NT2/D1 (cell line): ENCODE measurements at regions not wholly inside any gene's neighbourhood (a gene's known extent, or its start where the extent isn't known, plus 50 kb on each side); places are given as distances from the start of the nearest gene placed in this dataset.
"Not testable (repeated sequence)": the region's sequence is repeated elsewhere in the genome, so short reads cannot be mapped to it uniquely, and the experiment has no call there.

Experiments
- DNase-seq: peaks from one replicate; pipeline ENCODE4 v3.0.0-alpha.2; 2011; ENCODE audit warnings: low read depth, low spot score
- H3K27me3 ChIP-seq: 2 replicates; pipeline ENCODE4 v1.6.0; 2011; ENCODE audit warnings: mild to moderate bottlenecking; ENCODE audit not compliant: insufficient read length, insufficient read depth
- H3K36me3 ChIP-seq: 2 replicates; pipeline ENCODE4 v1.6.1; 2011; ENCODE audit warnings: mild to moderate bottlenecking, low read length, mixed read lengths; ENCODE audit not compliant: insufficient read depth, insufficient read length
- H3K4me1 ChIP-seq: 2 replicates; pipeline ENCODE4 v1.5.1; 2011; ENCODE audit not compliant: insufficient read depth, insufficient read length
- H3K4me3 ChIP-seq: 2 replicates; pipeline ENCODE4 v1.5.1; 2011; ENCODE audit warnings: low read depth; ENCODE audit not compliant: insufficient read length
- H3K9ac ChIP-seq: 2 replicates; pipeline ENCODE4 v1.6.0; 2011; ENCODE audit warnings: low read depth; ENCODE audit not compliant: insufficient read length
- H3K9me3 ChIP-seq: 2 replicates; pipeline ENCODE4 v1.5.1; 2011; ENCODE audit warnings: mild to moderate bottlenecking, low read length; ENCODE audit not compliant: insufficient read depth
- SUZ12 ChIP-seq: IDR thresholded peaks from 2 replicates; pipeline ENCODE4 v1.6.1; 2011; ENCODE audit not compliant: insufficient read length, insufficient read depth; ENCODE audit errors: extremely low read depth
- YY1 ChIP-seq: IDR thresholded peaks from 2 replicates; pipeline ENCODE4 v1.6.1; 2011; ENCODE audit not compliant: insufficient read length, insufficient read depth
- ZNF274 ChIP-seq: IDR thresholded peaks from 2 replicates; pipeline ENCODE4 v1.6.1; 2011; ENCODE audit warnings: mild to moderate bottlenecking, low read depth, low read length

- no peaks in the 10 kb centered on the region for H3K27me3 ChIP-seq
- TF ChIP-seq YY1 (no peak), ZNF274 (no peak), SUZ12 (no peak)
- no peaks in the 10 kb centered on the region for H3K4me1 ChIP-seq
- no peaks in the 10 kb centered on the region for H3K9me3 ChIP-seq
- DNase-seq = no peak
- H3K4me3 ChIP-seq = no peak overlapping the region
- no peak overlapping the region for H3K9ac ChIP-seq
- no peaks in the 10 kb centered on the region for H3K36me3 ChIP-seq
Observed at GRCh38 chrX:34275699-34276098, 143.6 kb upstream of the FAM47A start.

DNA sequence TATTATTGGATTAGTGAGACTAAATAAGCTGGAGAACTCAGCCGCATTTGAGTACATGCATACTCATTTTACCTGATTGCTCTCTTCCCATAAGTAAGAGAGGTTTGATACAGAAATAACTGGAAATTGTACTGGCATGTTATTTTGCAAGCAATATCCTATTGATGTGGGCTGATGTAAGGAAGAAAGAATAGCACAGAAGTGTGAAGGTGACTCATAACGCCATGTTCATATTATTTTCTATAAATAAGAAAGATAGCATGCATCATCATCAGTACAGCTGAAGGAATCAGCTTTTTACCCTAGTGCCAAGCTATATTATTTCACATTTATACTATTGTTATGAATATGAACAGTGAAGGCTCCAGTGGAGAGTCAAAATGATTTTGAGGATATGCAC, 138.3 kb upstream of the FAM47A start:
- no peaks in the 10 kb centered on the region for H3K27me3 ChIP-seq
- TF ChIP-seq YY1 (no peak), SUZ12 (no peak), ZNF274 (no peak)
- no peak for DNase-seq
- no peaks in the 10 kb centered on the region for H3K4me1 ChIP-seq
- H3K9me3 ChIP-seq = no peaks in the 10 kb centered on the region
- H3K36me3 ChIP-seq = no peaks in the 10 kb centered on the region
- no peak overlapping the region for H3K4me3 ChIP-seq
- no peak overlapping the region for H3K9ac ChIP-seq

DNA sequence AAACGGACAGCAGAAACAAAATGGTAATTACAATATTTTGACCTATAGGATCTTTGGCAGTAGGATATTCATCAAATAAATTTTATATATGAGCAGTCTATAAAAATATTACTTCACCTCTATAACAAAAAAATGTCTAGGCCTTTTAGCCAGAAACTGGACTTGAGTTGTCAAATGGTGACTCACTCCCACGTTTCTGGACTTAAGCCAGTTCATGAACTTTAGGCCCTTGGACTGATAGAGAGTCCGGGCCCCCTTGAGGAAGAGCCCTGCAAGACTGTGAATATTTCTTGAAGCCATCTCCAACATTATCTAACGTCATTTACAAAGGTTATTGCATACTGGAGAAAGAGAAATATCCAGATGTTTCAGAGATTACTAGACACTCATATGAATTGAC, 106.8 kb upstream of the FAM47A start:
- Histone ChIP-seq H3K27me3 (no peaks in the 10 kb centered on the region), H3K9ac (no peak overlapping the region), H3K36me3 (no peaks in the 10 kb centered on the region), H3K9me3 (no peaks in the 10 kb centered on the region), H3K4me3 (no peak overlapping the region), H3K4me1 (no peaks in the 10 kb centered on the region)
- no peak for TF ChIP-seq ZNF274
- TF ChIP-seq SUZ12 = no peak
- TF ChIP-seq YY1 = no peak
- DNase-seq = no peak

DNA sequence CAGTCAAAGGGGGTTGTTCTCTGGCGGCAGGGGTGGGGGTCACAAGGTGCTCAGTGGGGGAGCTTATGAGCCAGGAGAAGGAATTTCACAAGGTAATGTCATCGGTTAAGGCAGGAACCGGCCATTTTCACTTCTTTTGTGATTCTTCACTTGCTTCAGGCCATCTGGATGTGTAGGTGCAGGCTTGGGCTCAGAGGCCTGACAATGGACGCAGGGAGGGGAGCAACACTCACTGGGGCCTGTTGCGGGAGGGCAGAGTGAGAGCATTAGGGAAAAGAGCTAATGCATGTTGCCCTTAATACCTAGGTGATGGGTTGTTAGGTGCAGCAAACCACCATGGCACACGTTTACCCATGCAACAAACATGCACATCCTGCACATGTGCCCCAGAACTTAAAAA, 98.0 kb upstream of the FAM47A start:
- DNase-seq, H3K9me3 ChIP-seq, H3K4me3 ChIP-seq, H3K36me3 ChIP-seq, H3K4me1 ChIP-seq, H3K27me3 ChIP-seq, H3K9ac ChIP-seq: not testable (repeated sequence)

DNA sequence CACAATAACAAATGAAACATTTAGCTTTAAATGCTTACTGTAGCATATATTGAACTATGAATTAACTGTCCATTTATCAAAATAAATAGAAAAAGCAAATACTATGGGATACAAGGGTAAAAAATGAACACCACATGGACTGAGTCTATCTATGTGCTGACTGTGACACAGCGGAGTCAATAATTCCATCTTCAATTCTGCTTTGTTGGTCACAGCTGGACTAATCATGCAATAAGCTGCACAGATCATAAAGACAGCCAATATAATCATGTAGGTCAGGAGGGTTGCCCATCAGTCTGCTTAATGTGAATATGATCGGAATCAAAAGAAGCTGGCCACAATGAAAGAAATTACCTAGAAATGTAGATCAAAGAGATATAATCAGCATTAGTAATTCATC, 95.7 kb upstream of the FAM47A start:
- TF ChIP-seq YY1 = no peak
- no peak for TF ChIP-seq SUZ12
- no peak for TF ChIP-seq ZNF274
- Histone ChIP-seq H3K36me3 (no peaks in the 10 kb centered on the region), H3K9me3 (no peaks in the 10 kb centered on the region; the same call in 1 of the 2 replicates), H3K4me3 (no peak overlapping the region), H3K4me1 (no peaks in the 10 kb centered on the region), H3K9ac (no peak overlapping the region), H3K27me3 (no peaks in the 10 kb centered on the region)
- no peak for DNase-seq

- Histone ChIP-seq H3K9ac (no peak overlapping the region), H3K9me3 (no peaks in the 10 kb centered on the region; the same call in 1 of the 2 replicates), H3K4me1 (no peaks in the 10 kb centered on the region), H3K4me3 (no peak overlapping the region), H3K36me3 (no peaks in the 10 kb centered on the region), H3K27me3 (no peaks in the 10 kb centered on the region)
- no peak for DNase-seq
- TF ChIP-seq ZNF274 = no peak
- TF ChIP-seq YY1 = no peak
- TF ChIP-seq SUZ12 = no peak
Observed at GRCh38 chrX:34223574-34223973, 91.5 kb upstream of the FAM47A start.

DNA sequence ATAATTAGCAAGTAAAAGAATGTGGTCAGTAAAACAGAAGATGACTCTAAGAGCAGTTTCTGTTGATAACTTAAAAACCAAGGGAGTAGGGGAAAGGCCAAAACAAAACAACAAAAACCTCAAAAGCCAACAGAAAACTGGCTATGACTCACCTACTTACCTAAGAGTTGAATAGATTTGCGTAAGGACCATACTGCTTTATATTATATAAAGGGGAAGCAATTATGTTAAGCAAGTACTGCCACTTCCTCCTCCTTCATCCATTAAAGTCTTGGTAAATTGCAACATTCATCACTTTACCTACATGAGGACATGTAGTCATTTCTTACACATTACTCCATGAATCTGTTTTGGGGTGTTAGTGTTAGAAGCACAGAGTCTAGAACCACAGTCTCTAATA, 85.9 kb upstream of the FAM47A start:
- no peak for DNase-seq
- H3K4me3 ChIP-seq = no peak overlapping the region
- no peaks in the 10 kb centered on the region for H3K27me3 ChIP-seq
- H3K9ac ChIP-seq = no peak overlapping the region
- no peaks in the 10 kb centered on the region for H3K9me3 ChIP-seq
- TF ChIP-seq ZNF274 (no peak), SUZ12 (no peak), YY1 (no peak)
- H3K36me3 ChIP-seq = no peaks in the 10 kb centered on the region
- no peaks in the 10 kb centered on the region for H3K4me1 ChIP-seq

GRCh38 chrX:34197946-34198345, 65.8 kb upstream of the FAM47A start:
- H3K36me3 ChIP-seq = no peaks in the 10 kb centered on the region
- no peak overlapping the region for H3K9ac ChIP-seq
- DNase-seq = no peak
- no peaks in the 10 kb centered on the region for H3K27me3 ChIP-seq
- H3K9me3 ChIP-seq = no peaks in the 10 kb centered on the region
- TF ChIP-seq ZNF274 = no peak
- TF ChIP-seq YY1 = no peak
- no peak for TF ChIP-seq SUZ12
- H3K4me3 ChIP-seq = no peak overlapping the region
- no peaks in the 10 kb centered on the region for H3K4me1 ChIP-seq
